NCI-H345 (cell line): ENCODE measurements at regions not wholly inside any gene's neighbourhood (a gene's known extent, or its start where the extent isn't known, plus 50 kb on each side); places are given as distances from the start of the nearest gene placed in this dataset.
"Not testable (repeated sequence)": the region's sequence is repeated elsewhere in the genome, so short reads cannot be mapped to it uniquely, and the experiment has no call there.

Experiments used
- DNase-seq: peaks from one replicate; lab custom pipeline; 2025; lab: John Stamatoyannopoulos, UW

DNA sequence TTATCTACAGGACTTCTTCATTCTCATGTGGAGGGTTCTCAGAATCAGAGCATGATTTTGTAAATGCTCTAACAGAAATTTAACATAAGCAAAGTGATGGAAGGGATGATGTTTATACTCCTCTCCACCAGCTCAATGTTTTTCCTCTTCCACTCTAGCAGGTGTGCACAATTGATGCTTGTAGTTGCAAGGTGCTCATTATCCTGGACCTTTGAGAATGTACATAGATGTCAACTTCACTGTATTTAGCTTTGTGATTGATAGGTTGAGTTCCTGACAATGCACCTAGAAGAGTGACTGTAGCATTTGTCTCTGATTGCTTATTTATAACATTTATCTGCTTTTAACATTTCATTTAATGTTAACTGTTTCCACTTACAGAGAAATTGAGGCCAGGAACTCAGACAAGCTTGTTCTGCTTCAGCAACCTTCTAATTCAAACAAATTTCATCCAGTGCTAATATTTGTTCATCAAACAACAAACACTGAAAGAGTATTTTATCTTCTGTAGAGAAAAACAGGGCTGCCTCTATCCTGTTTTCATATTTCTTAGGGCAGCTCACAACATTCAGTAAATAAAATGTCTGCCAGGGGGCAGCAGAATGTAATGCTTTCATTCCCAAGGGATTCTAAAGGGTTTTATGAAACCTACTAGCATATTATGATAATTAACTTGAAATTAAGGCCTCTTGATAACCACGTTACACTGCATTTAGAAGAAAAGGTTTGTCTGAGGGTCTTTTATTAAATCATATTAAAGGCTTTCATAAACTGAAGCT is 127.9 kb upstream of the NOL4 start:
- DNase-seq: peak; percentile 91

DNA sequence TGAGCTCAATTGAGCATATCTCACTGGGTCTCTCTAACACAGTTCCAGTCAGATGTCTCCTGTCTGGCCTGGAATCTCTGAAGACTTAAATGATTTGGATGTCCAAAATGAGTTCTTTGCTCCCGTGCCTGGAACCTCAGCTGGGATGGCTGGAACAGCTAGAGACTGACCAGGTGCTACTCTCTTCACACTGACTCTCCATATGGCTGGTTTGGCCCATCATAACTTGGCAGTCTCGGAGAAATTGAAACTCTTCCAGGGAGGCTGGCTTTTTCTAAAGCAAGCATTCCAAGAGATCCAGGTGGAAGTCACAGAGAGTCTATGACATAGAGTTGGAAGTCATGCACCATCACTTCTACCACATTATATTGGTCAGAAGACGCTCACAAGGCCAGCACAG is 129.6 kb upstream of the NOL4 start:
- DNase-seq: no peak

DNA sequence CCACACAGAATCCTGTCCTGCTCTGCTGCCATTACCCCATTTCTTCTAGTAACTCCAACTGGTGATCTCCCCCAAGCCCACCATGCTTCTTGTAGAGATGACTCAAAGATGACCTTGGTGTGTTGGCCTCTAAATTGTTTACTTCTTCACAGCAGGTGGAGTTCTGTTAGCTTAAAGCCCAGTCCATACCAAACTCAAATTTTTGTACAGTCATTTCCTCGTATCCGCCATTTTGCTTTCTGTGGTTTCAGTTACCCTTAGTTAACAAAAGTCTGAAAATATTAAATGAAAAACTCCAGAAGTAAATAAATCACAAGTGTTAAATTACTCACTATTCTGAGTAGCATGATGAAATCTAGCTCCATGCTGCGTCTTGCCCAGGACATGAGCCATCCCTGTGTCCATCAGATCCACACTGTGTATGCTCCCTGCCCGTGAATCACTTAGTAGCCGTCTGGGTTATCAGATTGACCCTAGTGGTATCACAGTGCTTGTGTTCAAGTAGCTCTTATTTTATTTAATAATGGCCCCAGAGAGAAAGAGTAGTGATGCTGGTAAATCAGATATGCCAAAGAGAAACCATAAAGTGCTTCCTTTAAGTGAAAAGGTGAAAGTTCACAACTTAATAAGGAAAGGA is 133.3 kb upstream of the NOL4 start:
- DNase-seq: no peak

DNA sequence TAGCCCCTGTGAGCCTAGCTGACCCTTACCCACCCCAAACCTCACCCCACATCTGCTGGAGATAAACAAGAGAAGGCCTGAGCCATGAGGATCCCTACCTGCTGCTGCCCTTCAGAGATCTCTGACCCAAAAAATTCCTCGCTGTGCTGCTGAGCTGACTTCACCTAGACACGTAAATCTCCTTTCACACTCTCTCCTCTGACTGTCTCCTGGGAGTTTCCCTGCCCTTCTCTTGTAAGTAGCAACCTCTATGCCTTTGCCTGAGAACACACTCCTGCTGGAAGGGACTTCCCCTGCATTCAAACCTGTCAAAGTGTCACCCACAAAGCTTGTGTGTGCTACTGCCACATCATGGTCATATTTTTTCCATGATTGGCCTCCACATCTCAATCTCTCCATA is 134.2 kb upstream of the NOL4 start:
- no peak for DNase-seq

DNA sequence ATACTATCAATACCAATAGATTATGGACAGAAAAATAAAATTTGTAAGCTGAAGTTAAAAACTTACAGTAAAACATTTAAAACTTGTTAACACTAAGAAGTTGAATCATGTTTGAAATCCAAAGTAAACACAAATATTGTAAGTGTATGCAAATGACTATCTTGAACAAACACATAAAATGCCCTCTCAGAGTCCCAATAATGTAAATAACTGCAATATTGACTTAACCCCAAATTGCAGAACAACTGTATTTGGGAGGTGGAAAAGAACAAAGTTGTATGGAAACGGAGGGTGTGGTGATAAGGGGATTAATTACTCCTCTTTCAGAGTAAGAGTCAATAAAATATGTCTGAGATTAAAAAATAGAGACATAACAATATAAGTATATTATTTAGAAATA is 140.0 kb upstream of the NOL4 start:
- no peak for DNase-seq

DNA sequence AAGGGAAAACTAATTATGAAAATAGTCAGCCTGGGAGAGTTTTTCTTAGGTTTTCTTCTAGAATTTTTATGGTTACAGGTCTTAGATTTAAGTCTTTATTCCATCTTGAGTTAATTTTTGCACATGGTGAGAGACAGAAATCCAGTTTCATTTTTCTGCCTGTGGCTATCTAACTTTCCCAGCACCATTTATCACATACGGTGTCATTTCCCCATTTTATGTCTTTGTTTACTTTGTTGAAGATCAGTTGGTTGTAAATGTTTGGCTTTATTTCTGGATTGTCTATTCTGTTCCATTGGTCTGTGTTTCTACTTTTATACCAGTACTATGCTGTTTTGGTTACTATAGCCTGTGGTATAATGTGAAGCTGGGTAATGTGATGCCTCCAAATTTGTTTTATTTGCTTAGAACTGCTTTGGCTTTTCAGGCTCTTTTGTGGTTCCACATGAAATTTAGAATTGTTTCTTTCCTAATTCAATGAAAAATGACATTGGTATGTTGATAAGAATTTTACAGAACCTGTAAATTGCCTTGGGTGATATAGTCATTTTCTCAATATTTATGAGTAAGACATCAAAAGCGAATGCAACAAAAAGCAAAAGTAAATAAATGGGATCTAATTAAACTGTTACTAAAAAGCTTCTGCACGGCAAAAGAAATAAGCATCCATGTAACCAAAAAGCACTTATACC is 146.1 kb upstream of the NOL4 start:
- peak; percentile 8 for DNase-seq

DNA sequence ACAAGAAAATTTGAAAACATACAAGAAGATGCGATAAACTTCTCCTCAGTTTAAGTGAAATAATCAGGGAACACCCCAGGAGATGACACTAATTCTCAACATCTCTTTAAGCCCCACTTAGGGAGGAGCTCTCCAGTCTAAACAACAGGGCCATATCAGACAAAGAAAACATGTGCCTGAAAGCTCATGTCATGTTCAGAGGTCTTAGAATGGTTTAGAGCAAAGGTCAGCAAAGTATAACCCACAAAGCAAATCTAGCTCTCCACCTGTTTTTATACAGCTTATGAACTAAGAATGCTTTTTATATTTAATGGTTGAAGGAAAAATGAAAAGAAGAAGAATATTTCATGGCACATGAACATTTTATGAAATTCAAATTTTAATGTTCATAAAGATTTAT is 155.6 kb upstream of the NOL4 start:
- no peak for DNase-seq

DNA sequence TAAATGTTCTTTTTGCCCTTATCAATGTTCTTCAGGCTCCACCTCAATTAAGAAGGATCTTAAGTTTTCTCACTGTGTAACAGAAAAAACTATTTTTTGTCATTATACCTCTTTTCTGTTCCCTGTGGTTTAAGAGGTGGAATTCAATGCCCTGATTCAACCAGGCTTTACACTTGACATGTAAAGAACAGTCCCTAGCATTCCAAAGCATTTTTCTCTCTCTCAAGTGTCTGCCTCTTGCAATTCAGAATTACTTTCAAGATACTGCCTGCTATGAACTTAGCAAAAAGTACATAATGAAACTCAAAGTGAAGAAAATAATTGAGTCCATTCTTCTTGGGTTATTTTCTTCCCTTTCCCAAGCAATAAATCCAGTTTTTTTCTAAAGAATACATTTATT is 160.6 kb upstream of the NOL4 start:
- no peak for DNase-seq

DNA sequence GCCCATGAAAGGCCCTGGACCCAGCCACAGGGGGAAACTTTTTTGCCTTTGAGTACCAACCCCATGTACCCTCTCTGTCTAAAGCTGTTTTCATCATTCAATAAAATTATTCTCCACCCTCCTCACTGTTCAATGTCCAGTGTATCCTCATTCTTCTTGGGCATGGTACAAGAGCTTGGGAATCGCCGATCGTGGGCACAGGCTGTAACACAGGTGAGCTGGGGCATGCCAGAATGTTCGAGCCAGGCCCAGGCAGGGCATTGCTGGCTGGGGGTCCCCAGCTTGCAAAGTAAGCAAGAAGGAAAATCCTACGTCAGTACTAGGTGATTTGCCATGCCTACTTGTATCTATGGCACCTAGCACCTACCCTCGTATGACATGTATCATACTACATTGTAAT is 162.1 kb upstream of the NOL4 start:
- no peak for DNase-seq

DNA sequence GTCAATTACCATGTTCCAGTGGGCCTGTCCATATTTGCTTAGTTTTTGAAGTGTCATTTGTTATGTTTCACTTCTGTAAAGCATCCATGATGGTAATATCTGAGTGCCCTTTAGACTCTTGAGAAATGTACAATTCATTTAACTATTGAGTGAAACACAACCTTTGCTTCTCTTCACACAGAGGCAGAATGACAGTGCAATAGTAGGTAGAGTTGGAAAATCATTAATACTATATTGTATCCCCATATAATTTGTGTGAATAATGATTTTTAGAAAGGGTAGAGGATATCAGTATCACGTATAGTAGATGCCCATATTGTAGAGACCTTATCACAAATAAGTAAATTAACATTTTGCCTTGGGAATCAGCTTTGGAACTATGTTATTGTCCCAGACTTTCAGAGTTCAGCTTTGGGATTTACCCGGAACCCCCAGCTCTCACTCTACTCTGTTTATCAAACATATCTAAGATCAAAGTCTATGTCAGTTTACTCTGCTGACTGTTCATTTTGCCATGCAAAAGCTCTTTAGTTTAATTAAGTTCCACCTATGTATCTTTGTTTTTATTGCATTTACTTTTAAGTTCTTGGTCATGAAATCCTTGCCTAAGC is 172.7 kb upstream of the NOL4 start:
- no peak for DNase-seq

DNA sequence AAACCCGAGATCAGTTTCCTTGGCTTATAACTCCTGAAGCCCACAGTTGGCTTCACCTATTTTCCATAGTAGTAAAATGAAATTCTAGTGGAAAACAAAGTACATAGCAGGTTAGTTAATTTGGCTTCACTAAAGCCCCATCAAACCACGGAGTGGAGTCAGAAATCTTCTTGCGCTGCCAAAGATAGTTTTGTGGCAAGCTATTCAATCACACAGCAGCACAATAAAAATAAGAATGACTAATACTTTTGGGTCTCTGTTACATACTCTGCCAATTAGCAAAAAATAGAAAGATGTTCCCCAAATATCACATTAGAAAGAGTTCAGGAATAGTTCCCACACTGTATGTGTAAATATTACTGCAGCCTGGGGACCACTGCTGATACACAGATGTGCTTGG is 175.2 kb upstream of the NOL4 start:
- no peak for DNase-seq

DNA sequence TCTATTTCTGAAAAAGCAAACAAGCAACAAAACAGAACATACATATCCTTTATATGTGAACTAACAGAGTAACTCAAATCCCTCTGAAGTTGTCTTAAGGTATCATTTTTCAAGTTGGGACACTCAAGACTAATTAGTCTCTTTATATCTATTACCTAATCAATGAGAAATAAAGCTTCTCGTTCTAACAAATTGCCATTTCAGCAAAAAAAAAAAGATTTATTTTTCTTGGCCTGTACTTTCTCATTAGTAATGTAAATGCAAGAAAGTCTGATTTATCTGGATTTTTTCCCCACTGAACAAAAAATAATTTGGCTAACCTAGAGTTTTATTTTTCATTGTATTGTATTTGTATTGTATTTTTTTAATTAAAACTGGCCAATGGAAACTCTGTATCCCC is 176.1 kb upstream of the NOL4 start:
- DNase-seq: no peak

DNA sequence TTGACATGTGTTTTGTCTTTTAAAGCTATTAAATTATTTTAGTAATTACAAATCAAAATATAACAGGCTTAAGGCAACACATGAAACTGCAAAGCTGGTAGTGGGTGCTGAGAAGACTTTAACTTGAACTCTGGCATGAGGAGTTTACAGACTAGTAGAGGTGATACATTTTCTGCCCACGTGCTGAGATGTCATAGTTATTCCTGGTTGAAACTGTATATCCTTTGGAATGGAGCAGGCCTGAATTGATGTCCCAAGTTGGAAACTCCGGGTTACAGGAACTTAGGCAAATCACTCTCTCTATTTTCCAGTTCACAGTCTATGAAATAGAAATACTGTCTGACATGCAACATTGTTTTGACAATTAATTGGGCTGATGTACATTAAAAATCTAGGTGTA is 177.1 kb upstream of the NOL4 start:
- DNase-seq: no peak

DNA sequence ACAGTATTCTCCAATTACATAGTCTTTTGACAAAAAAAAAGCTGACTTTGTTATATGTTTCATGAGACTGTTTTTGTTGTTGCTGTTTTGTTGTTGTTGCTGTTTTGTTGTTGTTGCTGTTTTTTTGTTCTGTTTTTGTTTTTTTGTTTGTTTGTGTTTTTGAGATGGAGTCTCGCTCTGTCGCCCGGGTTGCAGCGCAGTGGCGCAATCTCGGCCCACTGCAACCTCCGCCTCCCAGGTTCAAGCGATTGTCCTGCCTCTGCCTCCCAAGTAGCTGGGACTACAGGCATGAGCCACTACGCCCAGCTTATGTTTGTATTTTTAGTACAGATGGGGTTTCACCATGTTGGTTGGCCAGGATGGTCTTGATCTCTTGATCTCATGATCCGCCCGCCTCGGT is 182.8 kb upstream of the NOL4 start:
- not testable (repeated sequence) for DNase-seq

DNA sequence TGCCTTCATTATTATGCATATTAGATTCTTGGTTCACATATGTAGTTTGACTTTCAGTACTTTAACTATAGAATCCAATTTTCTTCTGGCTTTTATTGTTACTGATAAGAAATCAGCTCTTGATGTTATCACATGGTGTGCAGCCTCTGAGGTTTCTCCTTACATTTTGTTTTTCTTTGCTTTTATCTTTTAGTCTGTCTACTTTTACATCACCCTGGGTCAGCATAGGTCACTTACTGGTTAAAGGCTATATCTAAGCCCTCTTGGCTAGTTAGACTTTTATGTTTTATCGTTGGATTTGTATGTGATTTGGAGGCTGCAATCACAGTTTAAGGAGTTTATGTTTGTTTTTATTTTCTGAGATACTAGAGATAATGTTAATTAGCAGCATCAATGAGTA is 187.2 kb upstream of the NOL4 start:
- no peak for DNase-seq

DNA sequence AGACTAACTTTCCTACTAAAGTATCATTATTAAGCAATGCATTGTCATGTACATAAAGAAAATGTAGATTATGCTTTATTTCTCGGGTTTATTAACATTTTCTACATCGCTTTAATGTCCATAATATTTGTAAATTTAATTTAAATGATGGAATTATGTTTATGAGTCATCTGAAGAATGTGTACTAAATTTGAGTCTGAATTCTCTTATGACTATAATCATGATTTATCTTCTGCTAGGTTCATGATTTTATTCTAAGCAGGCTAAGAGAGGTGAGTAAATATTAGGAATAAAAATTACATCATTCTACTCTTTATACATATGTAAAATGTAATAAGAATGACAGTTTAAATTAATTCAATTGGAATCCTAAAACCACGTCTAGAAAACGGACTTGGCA is 206.3 kb upstream of the NOL4 start:
- DNase-seq: no peak

DNA sequence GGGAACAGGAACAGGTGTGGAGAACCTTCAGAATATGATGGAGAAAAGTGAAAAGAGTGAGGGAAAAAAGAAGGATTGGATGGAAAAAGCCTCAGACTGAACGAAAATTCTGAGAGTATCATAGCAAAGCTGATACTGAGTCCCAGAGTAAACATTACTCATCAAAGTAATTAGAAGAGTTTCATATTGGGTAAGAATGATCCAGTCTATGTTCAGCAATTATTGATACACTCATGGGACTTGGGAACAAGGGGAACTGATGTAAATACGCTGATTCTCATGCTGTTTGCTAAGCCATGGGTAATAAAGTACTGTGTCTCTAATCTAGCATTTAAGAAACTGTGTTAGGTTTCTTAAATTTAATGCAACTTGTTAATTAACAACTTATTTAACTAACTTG is 219.9 kb upstream of the NOL4 start:
- no peak for DNase-seq

DNA sequence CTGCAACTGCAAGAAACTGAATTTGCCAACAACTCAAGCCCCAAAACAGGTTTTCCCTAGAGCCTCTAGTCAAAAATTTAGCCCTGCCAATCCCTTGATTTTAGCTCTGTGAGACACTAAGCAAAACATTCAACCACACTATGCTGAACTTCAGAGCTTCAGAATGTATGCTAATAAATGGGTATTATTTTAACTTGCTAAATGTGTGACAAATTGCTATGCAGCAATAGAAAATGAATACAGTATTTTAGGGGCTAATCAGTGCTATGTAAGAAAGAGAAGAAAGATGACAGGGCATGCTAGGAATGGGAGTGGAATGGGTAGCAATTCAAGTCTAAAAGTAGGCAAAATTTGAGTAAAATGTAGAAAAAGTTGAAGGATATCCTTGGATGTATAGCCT is 223.9 kb upstream of the NOL4 start:
- DNase-seq: no peak

DNA sequence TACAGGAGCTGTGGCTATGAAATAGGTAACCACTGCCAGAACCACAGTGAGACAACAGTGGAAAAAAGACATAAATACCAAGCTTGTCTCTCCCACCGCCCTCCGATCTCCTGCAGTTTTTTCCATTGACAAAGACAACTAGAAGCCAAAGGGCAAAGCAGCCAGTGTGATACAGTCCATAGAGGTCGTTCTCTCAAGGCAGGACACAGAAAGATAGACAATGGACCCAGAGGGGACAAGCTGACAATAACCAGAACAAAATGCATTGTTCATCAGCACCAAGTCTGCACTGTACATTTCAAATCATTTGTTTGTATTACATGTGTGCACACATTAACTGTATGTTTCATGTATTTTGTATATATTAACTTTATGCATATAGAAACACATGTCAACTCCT is 233.0 kb upstream of the NOL4 start:
- no peak for DNase-seq

DNA sequence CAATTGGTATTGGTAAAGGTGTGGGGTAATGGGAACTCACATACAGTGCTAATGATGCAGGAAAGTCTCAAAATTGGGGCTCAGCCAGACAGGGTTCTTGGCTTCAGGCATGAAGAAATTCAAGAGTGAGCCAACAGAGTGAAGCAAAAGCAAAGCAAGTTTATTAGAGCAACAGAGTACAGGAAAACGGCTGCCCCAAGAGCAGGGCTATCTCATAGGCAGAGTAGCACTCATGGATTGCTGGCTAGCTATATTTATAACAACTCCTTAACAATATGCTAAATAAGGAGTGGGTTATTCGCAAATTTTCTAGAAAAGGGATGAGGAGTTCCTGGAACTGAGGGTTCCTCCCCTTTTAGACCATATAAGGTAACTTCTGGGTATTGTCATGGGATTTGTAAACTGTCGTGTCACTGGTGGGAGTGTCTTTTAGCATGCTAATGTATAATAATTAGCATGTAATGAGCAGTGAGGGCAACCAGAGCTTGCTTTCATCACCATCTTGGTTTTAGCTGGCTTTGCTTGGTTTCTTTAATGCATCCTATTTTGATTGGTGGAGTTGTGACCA is 233.8 kb upstream of the NOL4 start:
- no peak for DNase-seq

DNA sequence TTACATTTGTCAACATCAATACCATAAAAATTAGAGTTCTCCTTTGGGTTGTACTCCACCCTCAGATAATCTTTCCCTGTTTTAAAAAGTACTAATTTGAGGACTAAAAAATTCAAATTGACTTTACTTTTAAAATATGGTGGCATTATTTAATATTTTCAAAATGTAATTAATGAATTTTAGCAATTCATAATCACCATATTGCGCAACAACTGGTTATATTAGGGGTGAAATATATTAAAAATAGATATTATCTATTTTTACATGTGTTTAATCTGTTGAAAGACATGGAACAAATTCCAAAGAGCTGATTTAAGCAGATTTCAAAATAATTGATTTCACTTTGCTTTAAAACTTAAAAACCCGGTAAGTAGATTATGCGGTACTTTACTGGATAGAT is 236.6 kb upstream of the NOL4 start:
- DNase-seq: no peak

DNA sequence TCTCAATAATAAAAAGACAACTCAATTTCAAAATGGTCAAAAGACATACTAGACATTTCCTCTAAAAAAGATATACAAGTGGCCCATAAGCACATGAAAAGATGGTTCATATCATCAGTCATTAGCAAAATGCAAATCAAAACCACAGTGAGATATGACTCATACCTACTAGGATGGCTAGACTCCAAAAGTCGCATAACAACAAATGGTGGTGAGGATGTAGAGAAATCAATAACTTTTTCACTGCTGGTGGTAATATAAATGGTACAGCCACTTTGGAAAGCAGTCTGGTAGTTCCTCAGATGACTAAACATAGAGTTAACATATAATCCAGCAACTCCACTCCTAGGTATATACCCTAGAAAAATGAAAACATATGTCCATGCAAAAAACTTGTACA is 242.3 kb upstream of the NOL4 start:
- DNase-seq: no peak
